ENCODE measurements at regions not wholly inside any gene's neighbourhood (a gene's known extent, or its start where the extent isn't known, plus 50 kb on each side); places are given as distances from the start of the nearest gene placed in this dataset.

GRCh38 chr6:97450087-97450486 is 167.1 kb upstream of the MMS22L start:
- Histone ChIP-seq H3K9me2 (replicated peaks; ENCODE audit: insufficient read depth, low read length) (no peaks in the 10 kb centered on the region), H3K79me2 (ENCODE audit: low read length) (no peaks in the 10 kb centered on the region), H3K9ac (ENCODE audit: low read length) (no peak overlapping the region), H3F3A (ENCODE audit: insufficient read depth, low read length) (no peaks in the 10 kb centered on the region), H4K20me1 (ENCODE audit: insufficient read depth, low read length) (no peaks in the 10 kb centered on the region), H3K27me3 (replicated peaks; ENCODE audit: insufficient read depth, low read length) (no peaks in the 10 kb centered on the region), H2AFZ (ENCODE audit: low read length) (no peak overlapping the region), H3K9me3 (replicated peaks; ENCODE audit: insufficient read depth, low read length) (no peaks in the 10 kb centered on the region), H3K36me3 (replicated peaks; ENCODE audit: insufficient read depth, low read length) (no peaks in the 10 kb centered on the region), H3K27ac (ENCODE audit: low read length) (no peak overlapping the region), H3K4me3 (ENCODE audit: low read length) (no peak overlapping the region), H3K4me2 (ENCODE audit: low read depth, low read length) (no peak overlapping the region), H3K4me1 (ENCODE audit: low read length) (no peaks in the 10 kb centered on the region)
- TF ChIP-seq EZH2phosphoT487 (IDR thresholded peaks at IDR 0.05; ENCODE audit: low read length) (no peak), EZH2 (optimal IDR thresholded peaks at IDR 0.05; ENCODE audit: low read depth, low read length) (no peak), CTCF (IDR thresholded peaks at IDR 0.05; ENCODE audit: low read length) (no peak)
- no peak for DNase-seq

GRCh38 chr6:97456070-97456469 is 173.1 kb upstream of the MMS22L start:
- Histone ChIP-seq H3K79me2 (ENCODE audit: low read length) (no peaks in the 10 kb centered on the region), H4K20me1 (ENCODE audit: insufficient read depth, low read length) (no peaks in the 10 kb centered on the region), H3K4me3 (ENCODE audit: low read length) (no peak overlapping the region), H3K4me2 (ENCODE audit: low read depth, low read length) (no peak overlapping the region), H3K9me2 (replicated peaks; ENCODE audit: insufficient read depth, low read length) (no peaks in the 10 kb centered on the region), H3K9ac (ENCODE audit: low read length) (no peak overlapping the region), H3K27ac (ENCODE audit: low read length) (no peak overlapping the region), H3K9me3 (replicated peaks; ENCODE audit: insufficient read depth, low read length) (no peaks in the 10 kb centered on the region), H3K27me3 (replicated peaks; ENCODE audit: insufficient read depth, low read length) (no peaks in the 10 kb centered on the region), H3K36me3 (replicated peaks; ENCODE audit: insufficient read depth, low read length) (no peaks in the 10 kb centered on the region), H2AFZ (ENCODE audit: low read length) (no peak overlapping the region), H3K4me1 (ENCODE audit: low read length) (no peaks in the 10 kb centered on the region), H3F3A (ENCODE audit: insufficient read depth, low read length) (no peaks in the 10 kb centered on the region)
- DNase-seq, result no peak
- TF ChIP-seq CTCF (IDR thresholded peaks at IDR 0.05; ENCODE audit: low read length), result no peak
- no peak for TF ChIP-seq EZH2phosphoT487 (IDR thresholded peaks at IDR 0.05; ENCODE audit: low read length)
- TF ChIP-seq EZH2 (optimal IDR thresholded peaks at IDR 0.05; ENCODE audit: low read depth, low read length), result no peak

- Histone ChIP-seq H3K9ac (ENCODE audit: low read length) (no peak overlapping the region), H3K4me2 (ENCODE audit: low read depth, low read length) (no peak overlapping the region), H3K4me3 (ENCODE audit: low read length) (no peak overlapping the region), H3K27me3 (replicated peaks; ENCODE audit: insufficient read depth, low read length) (no peaks in the 10 kb centered on the region), H3F3A (ENCODE audit: insufficient read depth, low read length) (no peaks in the 10 kb centered on the region), H4K20me1 (ENCODE audit: insufficient read depth, low read length) (no peaks in the 10 kb centered on the region), H3K9me2 (replicated peaks; ENCODE audit: insufficient read depth, low read length) (no peaks in the 10 kb centered on the region), H3K27ac (ENCODE audit: low read length) (no peak overlapping the region), H3K79me2 (ENCODE audit: low read length) (no peaks in the 10 kb centered on the region), H3K36me3 (replicated peaks; ENCODE audit: insufficient read depth, low read length) (no peaks in the 10 kb centered on the region), H2AFZ (ENCODE audit: low read length) (no peak overlapping the region), H3K9me3 (replicated peaks; ENCODE audit: insufficient read depth, low read length) (no peaks in the 10 kb centered on the region), H3K4me1 (ENCODE audit: low read length) (no peaks in the 10 kb centered on the region)
- no peak for DNase-seq
- TF ChIP-seq CTCF (IDR thresholded peaks at IDR 0.05; ENCODE audit: low read length) (no peak), EZH2 (optimal IDR thresholded peaks at IDR 0.05; ENCODE audit: low read depth, low read length) (no peak), EZH2phosphoT487 (IDR thresholded peaks at IDR 0.05; ENCODE audit: low read length) (no peak)
Observed at GRCh38 chr6:97459535-97459934, 176.5 kb upstream of the MMS22L start.

Measured in MM.1S (cell line).